ENCODE measurements at regions not wholly inside any gene's neighbourhood (a gene's known extent, or its start where the extent isn't known, plus 50 kb on each side); places are given as distances from the start of the nearest gene placed in this dataset.

GRCh38 chr6:129920103-129920798, 59.1 kb upstream of the TMEM244 start:
- DNase-seq (ENCODE audit: low read depth): peak; percentile 34

- DNase-seq (ENCODE audit: low read depth): no peak
These were observed 50.6 kb upstream of the TMEM244 start for GRCh38 chr6:129911732-129912131.

Data from non-pigmented ciliary epithelial cell (primary cell).